Islet precursor cell (in vitro differentiated cells): ENCODE measurements at regions not wholly inside any gene's neighbourhood (a gene's known extent, or its start where the extent isn't known, plus 50 kb on each side); places are given as distances from the start of the nearest gene placed in this dataset.

Source experiments
- DNase-seq: peaks from one replicate; pipeline ENCODE4 v3.0.0-alpha.2; 2018

DNA sequence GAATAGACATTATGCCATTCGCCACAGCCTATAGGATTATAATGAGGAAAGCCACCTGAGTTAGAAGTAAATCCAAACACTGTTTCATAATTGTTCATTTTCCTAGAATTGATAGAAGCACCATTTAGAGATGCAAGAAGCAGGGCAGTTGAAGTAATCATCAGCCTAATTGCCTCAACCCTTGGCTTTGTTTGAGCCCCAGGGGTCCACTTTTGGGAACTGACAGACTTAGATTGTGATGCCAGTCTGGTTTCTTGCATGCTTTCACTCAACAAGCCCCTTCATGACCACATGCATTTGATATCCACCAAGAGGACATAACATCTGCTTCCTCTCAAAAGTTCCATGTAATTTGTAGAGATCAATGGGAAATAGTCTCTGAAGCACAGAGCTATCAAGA, 97.2 kb upstream of the COL8A1 start:
- DNase-seq: no peak

DNA sequence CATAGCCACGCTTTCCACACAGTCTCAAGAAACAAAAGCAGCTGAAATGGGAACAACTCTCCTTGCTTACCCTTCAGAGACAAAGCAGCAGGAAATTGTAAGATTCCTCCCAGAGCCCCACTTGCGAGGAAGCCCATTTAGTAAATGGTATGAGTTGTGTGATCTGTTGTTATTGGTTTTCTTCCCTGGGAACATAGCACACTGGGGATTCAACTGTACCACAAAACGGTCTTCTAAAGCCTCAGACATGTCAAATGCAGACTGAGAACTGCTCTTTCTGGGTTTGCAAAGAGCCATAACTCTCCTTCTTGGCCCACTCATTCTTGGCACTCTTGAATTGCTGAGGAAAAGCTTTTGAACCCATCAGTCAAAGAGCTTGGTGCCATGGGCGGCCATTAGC, 101.0 kb upstream of the COL8A1 start:
- DNase-seq: no peak

DNA sequence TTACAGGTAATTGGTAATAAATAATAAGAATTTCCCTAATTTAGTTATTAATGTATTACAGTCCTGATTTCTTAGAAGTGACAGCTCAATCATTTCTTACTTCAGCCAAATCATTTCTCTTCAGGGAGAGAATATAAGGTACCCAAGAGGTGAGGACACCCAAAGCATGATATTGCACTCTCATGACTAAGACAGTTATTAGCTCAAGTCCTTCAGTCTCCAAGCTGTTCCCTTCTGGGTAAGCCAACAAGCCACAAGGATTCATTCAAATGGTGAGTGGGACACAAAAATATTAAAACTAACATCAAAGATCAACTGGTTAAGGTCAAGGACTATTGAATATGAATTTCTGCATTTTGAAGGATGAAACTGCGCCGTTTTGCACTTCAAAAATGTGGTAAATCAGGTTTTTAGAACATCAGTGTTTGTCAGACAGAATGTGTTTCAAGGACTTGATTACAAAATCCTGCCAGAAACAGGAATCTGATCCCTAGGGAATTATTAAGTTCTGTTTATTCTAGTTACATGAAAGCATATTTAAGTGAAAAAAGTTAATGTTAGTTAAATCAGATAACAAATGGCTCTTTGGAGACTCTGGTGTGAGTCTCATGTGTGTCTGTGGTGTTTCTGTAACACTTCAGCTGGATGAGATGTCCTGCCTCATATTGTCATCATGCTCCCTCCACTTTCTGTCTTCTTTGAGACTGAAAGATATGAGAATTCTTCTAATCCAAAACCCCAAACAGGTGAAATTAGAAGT, 101.7 kb upstream of the COL8A1 start:
- DNase-seq: no peak

- DNase-seq: no peak
Observed at GRCh38 chr3:99534951-99535704, 103.3 kb upstream of the COL8A1 start.

DNA sequence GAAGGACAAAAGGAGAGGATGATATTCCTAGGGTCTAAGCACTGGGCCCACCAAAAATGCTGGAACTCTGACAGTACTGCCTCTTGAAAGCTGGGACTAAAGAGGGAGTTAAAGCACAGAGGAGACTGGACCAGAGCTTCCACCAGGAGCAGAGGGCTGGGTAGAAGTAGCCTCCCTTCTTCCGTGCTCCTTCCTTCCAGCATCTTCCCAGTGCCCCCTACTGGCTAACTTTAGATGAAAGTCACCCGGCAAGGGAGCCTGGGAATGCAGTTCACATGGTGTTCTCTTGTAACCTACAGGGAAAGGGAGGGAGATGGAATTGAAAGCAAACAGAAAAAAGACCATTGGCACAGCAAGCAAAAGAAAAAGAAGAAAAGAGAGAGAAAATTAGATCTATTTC, 106.1 kb upstream of the COL8A1 start:
- peak; percentile 90 for DNase-seq

DNA sequence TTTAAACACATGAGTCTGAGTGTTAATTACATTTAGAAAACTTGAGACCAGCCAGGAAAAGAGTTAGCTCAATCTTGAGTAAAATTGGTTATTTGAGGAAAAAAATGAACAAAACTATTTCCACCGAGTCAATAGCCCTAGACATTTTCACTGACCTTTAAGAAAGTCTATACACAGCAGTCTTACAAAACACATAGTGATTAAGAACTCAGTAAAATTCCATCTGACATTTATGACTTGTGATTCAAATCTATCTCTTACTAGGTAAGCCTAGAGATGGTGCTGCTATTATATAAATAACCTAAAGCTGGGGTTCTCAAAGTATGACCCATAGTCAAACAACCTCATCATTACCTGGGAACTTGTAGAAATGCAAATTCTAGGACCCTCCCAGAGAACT, 109.1 kb upstream of the COL8A1 start:
- no peak for DNase-seq

DNA sequence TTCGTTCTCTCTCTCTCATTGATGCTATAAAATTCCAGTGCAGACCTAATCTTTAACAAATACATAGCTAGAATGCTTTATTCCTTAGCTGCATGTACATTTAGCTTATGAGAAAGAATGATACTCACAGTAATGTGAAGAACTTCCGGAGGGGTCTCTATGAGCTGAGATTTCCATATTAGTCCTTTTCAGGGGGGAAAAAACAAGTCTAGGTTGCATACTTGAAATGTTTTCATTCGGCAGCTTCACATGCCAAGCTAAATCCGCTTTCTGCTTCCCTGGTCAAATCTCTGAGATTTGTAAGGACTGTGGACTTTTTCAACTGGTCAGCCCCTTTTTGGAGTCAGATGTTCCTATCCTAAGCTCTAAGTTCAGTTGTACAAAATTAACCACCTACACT, 111.5 kb upstream of the COL8A1 start:
- no peak for DNase-seq

GRCh38 chr3:99524559-99524958, 113.8 kb upstream of the COL8A1 start:
- DNase-seq: no peak

- no peak for DNase-seq
Observed at GRCh38 chr3:99523431-99524127, 114.8 kb upstream of the COL8A1 start.

DNA sequence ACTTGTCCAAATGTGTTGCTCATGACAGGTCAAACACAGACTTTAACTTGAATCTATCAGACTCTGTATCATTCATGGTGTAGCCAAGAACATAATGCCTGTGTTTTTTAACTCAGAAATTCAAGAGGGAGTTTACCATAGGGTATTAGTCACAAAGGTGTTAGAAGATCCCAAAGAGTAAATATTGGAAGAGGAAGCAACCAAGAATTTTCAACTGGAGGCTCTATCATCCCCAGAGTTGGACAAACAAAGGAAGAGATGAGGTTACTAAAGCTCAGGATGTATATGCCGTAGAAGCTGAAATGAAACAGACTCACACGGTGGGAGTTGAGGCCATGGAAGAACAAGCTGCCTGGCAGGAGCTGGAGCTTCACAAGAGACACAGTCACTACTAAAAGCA, 116.2 kb upstream of the COL8A1 start:
- DNase-seq: no peak

GRCh38 chr3:99521551-99521950, 116.8 kb upstream of the COL8A1 start:
- no peak for DNase-seq

DNA sequence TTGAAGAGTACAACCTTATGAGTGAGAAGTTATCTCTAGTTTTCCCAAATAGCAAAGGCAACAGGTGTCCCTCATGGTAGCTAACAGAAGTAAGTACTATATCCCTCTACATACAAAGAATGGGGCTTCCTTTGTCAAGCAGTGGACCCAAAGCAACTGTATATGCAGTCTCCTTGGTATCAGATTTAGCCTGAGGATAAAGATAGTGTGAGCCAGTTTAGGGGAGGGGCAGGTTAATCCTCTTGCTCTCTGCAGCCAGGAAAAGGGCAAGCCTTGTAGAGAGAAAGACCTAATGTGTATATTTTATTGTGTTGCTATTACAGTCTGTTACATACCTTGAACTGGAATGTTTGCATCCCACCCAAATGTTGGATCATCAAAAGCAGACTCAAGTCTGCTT, 117.9 kb upstream of the COL8A1 start:
- no peak for DNase-seq

DNA sequence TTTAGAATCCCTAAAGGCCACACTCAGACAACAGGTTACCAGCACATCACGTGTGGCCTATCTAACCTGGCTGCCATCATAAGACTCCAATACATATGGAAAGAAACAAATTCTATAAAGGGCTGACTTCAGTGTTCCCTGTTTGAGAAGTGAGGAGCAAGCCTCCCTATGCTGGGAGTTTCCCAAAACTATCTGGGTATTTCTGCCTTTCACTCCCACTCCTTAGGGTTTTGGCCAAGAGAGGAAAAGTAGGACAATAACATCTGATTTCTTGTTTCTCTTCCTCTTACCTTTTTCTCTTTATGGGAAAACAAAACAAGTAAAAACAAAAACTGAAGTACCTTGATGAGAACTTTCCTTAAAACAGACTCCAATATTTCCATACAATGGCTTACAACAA, 121.5 kb upstream of the COL8A1 start:
- DNase-seq: no peak

GRCh38 chr3:99515891-99516290, 122.5 kb upstream of the COL8A1 start:
- DNase-seq: no peak

DNA sequence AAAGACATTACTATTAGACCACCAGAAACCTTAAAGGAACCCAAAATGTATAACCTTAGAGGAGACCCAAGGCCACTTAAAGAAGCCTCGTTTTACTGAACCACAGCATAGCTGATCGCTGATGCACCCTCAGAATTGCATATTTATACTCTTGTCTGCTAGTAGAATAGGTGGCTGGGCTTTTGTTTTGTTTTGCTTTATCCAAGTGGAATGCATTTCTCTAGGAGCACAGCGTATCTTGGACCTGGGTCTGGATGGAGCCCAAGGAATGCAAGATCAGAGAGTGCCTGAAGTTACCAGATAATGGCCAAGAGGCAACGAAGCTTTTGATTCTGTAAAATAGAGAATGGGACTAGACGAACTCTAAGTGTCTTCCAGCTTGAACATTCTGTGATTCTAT, 129.2 kb upstream of the COL8A1 start:
- no peak for DNase-seq

DNA sequence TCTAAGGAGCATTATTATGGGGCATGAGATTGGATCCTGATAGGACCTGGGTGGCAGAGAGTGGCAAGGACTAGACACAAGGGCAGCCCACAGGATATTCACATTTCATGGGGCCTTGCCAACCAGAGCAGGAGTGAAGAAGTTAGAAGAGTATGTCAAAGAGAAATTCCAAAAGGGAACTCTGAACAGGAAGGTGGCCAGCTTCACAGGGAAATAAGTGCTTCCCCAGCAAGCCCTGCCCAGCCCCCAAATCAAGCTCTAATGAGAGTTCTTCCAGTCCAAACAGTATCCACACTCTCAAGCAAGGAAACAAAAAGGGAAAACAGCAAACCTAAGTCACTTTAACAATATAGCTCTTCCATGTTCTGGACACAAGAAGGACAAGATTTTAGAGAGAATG, 130.2 kb upstream of the COL8A1 start:
- DNase-seq: no peak

DNA sequence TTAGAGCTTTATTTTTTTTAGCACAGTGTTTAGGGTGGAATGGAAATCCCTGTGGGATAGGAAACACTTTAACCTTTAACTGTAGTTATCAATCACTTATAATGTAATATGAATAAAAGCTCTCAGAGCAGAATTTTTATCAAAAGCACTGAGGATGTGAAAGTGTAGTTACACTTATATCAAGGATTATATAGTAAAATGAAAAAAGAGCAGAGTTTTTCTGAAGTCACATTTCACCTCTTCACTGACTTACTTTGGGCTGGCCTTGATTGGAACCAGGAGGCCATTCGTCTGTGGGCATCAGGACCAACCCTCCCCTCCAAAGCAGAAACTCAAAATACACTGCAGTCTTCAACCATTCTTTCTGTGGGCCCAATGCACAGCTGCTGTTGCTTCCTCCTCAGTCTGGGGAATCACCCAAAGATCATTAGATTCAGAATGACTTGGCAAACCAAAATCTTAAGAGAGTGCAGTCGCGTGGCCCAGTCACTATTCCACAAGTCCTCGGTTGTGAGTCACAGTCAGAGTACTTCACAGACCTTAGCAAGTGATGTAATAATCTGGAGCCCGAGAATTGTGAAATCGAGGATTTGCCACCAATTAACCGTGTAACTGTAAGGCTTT, 132.6 kb upstream of the COL8A1 start:
- no peak for DNase-seq

DNA sequence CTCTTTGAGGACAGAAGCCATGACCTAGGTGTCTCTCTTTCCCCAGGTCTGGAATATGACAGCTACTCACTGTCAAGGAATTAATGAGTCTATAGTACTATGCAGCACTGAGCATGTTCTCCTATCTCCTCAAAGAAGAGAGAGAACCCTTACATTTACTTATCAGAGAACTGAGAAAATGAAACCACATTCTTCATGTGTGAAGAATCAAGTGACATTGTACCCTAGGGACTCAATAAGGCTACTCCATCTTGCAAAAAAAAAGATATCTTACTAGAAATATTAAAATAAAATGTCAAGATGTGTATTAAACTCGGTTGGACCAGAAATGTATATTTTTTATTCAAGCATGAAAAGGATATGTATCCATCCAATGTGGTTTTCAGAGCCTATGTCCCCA, 133.2 kb upstream of the COL8A1 start:
- no peak for DNase-seq

GRCh38 chr3:99504258-99504657, 134.1 kb upstream of the COL8A1 start:
- DNase-seq: no peak

DNA sequence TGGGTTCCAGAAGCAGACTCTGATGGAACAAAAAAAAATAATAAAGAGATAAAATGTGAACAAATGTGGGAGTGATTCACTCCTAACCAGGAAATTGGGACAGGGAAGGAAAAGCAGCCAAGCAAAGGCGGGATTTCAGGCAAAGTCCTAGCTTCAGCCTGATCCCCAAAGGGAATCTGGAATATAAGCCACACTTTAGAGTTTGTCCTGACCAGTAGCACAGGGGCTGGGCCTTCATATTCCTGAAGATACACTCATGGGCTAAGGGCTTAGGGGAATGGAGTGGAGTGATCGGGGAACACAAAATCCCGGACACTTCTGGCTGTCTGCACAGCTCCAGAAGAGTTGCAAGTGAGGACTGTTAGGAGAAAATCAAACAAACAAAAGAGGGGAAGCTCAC, 135.0 kb upstream of the COL8A1 start:
- DNase-seq: no peak

- no peak for DNase-seq
Observed at GRCh38 chr3:99502871-99503270, 135.5 kb upstream of the COL8A1 start.

- no peak for DNase-seq
Observed at GRCh38 chr3:99500485-99500884, 137.9 kb upstream of the COL8A1 start.
